SH-SY5Y (cell line): ENCODE measurements at regions not wholly inside any gene's neighbourhood (a gene's known extent, or its start where the extent isn't known, plus 50 kb on each side); places are given as distances from the start of the nearest gene placed in this dataset.

Experiments
- GATA2 ChIP-seq: IDR thresholded peaks from 2 replicates; pipeline ENCODE4 v1.6.1; 2011; ENCODE audit warnings: mild to moderate bottlenecking, low read depth, low read length
- GATA3 ChIP-seq: IDR thresholded peaks from 2 replicates; pipeline ENCODE4 v1.6.1; 2011; ENCODE audit warnings: low read depth, mild to moderate bottlenecking, low read length, moderate library complexity

GRCh38 chr2:223508372-223508771, 93.8 kb downstream of the SCG2 start:
- TF ChIP-seq GATA3 = no peak
- TF ChIP-seq GATA2 = no peak
